ENCODE measurements at regions not wholly inside any gene's neighbourhood (a gene's known extent, or its start where the extent isn't known, plus 50 kb on each side); places are given as distances from the start of the nearest gene placed in this dataset.
"Not testable (repeated sequence)": the region's sequence is repeated elsewhere in the genome, so short reads cannot be mapped to it uniquely, and the experiment has no call there.

DNA sequence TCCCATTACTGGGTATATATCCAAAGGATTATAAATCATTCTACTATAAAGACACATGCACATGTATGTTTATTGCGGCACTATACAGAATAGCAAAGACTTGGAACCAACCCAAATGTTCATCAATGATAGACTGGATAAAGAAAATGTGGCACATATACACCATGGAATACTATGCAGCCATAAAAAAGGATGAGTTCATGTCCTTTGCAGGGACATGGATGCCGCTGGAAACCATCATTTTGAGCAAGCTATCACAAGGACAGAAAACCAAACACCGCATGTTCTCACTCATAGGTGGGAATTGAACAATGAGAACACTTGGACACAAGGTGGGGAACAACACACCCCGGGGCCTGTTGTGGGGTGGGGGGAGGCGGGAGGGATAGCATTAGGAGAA is 57.0 kb upstream of the NEUROD1 start:
- DNase-seq; H3K36me3 ChIP-seq; H3K4me3 ChIP-seq (ENCODE audit: low read depth, low read length); H3K9me3 ChIP-seq (ENCODE audit: severe bottlenecking); H3K27ac ChIP-seq; H3K27me3 ChIP-seq (ENCODE audit: insufficient read depth, low read depth, severe bottlenecking): not testable (repeated sequence)

DNA sequence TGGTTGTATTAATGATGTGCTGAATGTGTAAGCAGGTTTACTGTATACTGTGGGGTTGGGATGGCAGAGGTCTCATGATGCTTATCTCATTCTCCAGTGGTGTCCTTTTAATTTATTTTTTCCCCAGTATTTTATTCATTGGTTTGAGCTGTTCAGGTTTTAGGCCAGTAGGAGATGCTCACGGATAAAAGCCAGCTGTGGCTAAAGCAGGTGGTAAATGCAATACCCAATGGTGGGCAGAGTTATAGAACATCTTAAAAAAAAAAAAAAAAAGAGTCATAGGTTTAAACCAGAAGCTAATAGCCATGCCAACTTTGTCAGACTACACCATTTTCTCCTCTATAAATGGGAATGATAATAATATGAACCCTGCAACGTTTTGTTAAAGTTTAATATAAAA is 57.8 kb upstream of the NEUROD1 start:
- Histone ChIP-seq H3K4me3 (ENCODE audit: low read depth, low read length) (no peak overlapping the region), H3K27me3 (ENCODE audit: insufficient read depth, low read depth, severe bottlenecking) (no peaks in the 10 kb centered on the region), H3K9me3 (ENCODE audit: severe bottlenecking) (peaks cover 3% of the 10 kb centered on the region), H3K27ac (no peak overlapping the region), H3K36me3 (no peaks in the 10 kb centered on the region)
- no peak for DNase-seq
- TF ChIP-seq, protein P1, sequence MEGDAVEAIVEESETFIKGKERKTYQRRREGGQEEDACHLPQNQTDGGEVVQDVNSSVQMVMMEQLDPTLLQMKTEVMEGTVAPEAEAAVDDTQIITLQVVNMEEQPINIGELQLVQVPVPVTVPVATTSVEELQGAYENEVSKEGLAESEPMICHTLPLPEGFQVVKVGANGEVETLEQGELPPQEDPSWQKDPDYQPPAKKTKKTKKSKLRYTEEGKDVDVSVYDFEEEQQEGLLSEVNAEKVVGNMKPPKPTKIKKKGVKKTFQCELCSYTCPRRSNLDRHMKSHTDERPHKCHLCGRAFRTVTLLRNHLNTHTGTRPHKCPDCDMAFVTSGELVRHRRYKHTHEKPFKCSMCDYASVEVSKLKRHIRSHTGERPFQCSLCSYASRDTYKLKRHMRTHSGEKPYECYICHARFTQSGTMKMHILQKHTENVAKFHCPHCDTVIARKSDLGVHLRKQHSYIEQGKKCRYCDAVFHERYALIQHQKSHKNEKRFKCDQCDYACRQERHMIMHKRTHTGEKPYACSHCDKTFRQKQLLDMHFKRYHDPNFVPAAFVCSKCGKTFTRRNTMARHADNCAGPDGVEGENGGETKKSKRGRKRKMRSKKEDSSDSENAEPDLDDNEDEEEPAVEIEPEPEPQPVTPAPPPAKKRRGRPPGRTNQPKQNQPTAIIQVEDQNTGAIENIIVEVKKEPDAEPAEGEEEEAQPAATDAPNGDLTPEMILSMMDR (IDR thresholded peaks at IDR 0.05; ENCODE audit: low read depth, low read length): 0 out of 2 replicates have a peak, but pooled peaks have one; percentile 10

DNA sequence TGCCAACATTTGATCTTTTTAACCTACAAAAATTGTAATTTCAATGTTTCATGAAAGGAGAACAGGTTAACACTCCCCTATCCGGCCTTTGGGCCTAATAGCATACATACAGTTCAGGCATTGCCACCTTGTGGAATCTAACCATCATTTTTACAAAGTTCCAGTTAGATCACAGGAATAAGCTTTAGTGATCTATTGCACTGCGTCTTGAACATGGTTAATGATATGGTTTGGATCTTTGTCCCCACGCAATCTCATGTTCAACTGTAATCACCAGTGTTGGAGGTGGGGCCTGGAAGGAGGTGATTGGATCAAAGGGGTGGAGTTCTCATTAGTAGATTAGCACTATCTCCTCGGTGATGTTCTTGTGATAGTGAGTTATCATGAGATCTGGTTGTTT is 58.2 kb upstream of the NEUROD1 start:
- DNase-seq: no peak
- Histone ChIP-seq H3K36me3 (no peaks in the 10 kb centered on the region), H3K27ac (no peak overlapping the region), H3K9me3 (ENCODE audit: severe bottlenecking) (peaks cover 3% of the 10 kb centered on the region), H3K27me3 (ENCODE audit: insufficient read depth, low read depth, severe bottlenecking) (no peaks in the 10 kb centered on the region), H3K4me3 (ENCODE audit: low read depth, low read length) (no peak overlapping the region)
- TF ChIP-seq, protein P1 (IDR thresholded peaks at IDR 0.05; ENCODE audit: low read depth, low read length): no peak

DNA sequence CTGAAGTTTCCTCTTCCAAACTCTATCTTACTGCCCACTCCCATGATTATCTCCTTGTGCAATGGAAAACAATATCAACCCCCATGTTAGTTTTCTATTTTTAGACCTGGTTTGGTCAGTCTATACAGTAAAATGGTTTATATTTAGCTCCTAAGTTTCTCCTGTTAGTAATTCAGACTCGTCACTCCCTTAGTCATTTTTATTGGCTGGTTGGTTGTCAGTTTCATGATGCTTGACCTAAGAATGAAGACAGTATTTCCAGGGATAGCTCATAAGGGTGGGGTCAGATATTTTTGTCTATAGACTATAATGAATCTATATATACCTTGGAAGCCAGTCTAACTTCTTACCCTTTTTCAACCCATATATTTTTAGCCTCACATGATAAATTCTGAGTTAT is 61.4 kb upstream of the NEUROD1 start:
- no peak for DNase-seq
- H3K27ac ChIP-seq: no peak overlapping the region

DNA sequence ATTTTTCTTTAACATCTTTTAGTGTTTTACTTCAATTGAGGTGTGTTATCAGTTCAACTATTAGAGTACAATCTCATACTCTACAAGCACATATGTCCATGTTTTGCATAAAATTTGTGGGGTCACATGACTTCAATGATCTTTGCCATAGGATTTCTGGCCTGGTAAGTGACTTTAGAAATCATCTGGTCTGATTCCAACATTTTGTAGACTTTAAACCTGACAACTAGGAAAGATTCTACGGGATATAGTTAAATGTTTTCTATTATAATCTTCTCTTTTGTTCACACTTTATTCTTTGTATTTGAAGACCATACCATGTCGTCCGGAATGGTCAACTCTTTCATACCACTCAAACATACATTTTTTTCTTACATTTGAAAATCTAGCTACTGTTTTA is 62.0 kb upstream of the NEUROD1 start:
- Histone ChIP-seq H3K9me3 (ENCODE audit: severe bottlenecking) (no peaks in the 10 kb centered on the region), H3K4me3 (ENCODE audit: low read depth, low read length) (no peak overlapping the region), H3K36me3 (no peaks in the 10 kb centered on the region), H3K27me3 (ENCODE audit: insufficient read depth, low read depth, severe bottlenecking) (no peaks in the 10 kb centered on the region), H3K27ac (no peak overlapping the region)
- TF ChIP-seq, protein P1 (IDR thresholded peaks at IDR 0.05; ENCODE audit: low read depth, low read length): no peak
- no peak for DNase-seq

More for the DNA sequence above, 61.4 kb upstream of the NEUROD1 start:
- Histone ChIP-seq H3K4me3 (ENCODE audit: low read depth, low read length) (no peak overlapping the region), H3K27me3 (ENCODE audit: insufficient read depth, low read depth, severe bottlenecking) (no peaks in the 10 kb centered on the region), H3K9me3 (ENCODE audit: severe bottlenecking) (no peaks in the 10 kb centered on the region), H3K36me3 (no peaks in the 10 kb centered on the region)
- TF ChIP-seq, protein P1 (IDR thresholded peaks at IDR 0.05; ENCODE audit: low read depth, low read length): no peak

DNA sequence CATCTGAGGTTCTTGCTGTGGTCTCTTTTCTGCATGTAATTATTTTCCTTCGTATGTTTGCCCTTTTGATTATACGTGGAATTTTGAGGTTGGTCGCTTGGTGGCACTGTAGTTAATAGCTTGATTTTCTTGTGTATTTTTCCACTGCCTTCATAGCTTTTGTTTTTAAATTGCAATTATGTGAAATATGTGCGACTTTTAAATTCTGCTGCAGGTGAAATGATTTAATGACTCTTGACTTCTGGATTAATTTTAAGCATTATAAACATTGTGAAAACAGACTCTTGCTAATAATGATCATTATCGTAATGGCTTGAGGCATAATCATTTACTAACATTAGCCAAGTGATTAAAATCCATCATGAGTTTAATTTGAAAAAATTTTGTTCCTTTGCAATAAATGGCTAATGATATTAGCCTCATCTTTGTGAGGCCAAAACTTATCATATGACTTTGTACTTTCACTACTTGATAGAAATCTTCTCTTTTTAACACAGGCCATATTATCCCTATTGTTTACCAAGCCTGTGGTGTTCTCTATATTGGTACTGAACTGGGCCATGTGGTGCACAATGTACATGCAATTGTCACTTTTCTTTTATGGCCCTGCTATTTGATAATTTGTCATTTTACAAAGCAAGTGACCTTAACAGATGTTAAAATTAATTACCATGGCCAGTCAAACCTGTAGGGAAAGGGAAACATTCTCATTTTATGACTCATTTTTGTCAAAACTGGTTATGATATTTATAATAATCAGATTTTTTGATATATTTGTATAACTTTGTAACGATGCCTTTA is 62.8 kb upstream of the NEUROD1 start:
- no peak overlapping the region for H3K27ac ChIP-seq
- H3K27me3 ChIP-seq (ENCODE audit: insufficient read depth, low read depth, severe bottlenecking): no peaks in the 10 kb centered on the region
- no peaks in the 10 kb centered on the region for H3K36me3 ChIP-seq
- TF ChIP-seq, protein P1 (IDR thresholded peaks at IDR 0.05; ENCODE audit: low read depth, low read length): peak; percentile 45
- no peak overlapping the region for H3K4me3 ChIP-seq (ENCODE audit: low read depth, low read length)
- no peaks in the 10 kb centered on the region for H3K9me3 ChIP-seq (ENCODE audit: severe bottlenecking)
- peak; percentile 18 for DNase-seq
